ENCODE measurements at regions not wholly inside any gene's neighbourhood (a gene's known extent, or its start where the extent isn't known, plus 50 kb on each side); places are given as distances from the start of the nearest gene placed in this dataset.

GRCh38 chr11:30683176-30683575 is 97.0 kb upstream of the MPPED2 start:
- Histone ChIP-seq H3K36me3 (no peaks in the 10 kb centered on the region), H3K9me3 (no peaks in the 10 kb centered on the region), H3K27ac (no peak overlapping the region), H3K4me1 (no peaks in the 10 kb centered on the region), H3K4me3 (no peak overlapping the region), H3K27me3 (no peaks in the 10 kb centered on the region)
- intact Hi-C loops (cut with DNase I; ENCODE audit: low total_unique reads) = no loop called here
- DNase-seq = no peak
- TF ChIP-seq POLR2A (IDR thresholded peaks at IDR 0.05) = no peak
- TF ChIP-seq POLR2AphosphoS5 (IDR thresholded peaks at IDR 0.05) = no peak
- TF ChIP-seq, protein P1, sequence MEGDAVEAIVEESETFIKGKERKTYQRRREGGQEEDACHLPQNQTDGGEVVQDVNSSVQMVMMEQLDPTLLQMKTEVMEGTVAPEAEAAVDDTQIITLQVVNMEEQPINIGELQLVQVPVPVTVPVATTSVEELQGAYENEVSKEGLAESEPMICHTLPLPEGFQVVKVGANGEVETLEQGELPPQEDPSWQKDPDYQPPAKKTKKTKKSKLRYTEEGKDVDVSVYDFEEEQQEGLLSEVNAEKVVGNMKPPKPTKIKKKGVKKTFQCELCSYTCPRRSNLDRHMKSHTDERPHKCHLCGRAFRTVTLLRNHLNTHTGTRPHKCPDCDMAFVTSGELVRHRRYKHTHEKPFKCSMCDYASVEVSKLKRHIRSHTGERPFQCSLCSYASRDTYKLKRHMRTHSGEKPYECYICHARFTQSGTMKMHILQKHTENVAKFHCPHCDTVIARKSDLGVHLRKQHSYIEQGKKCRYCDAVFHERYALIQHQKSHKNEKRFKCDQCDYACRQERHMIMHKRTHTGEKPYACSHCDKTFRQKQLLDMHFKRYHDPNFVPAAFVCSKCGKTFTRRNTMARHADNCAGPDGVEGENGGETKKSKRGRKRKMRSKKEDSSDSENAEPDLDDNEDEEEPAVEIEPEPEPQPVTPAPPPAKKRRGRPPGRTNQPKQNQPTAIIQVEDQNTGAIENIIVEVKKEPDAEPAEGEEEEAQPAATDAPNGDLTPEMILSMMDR (IDR thresholded peaks at IDR 0.05) = no peak
- TF ChIP-seq EP300 (IDR thresholded peaks at IDR 0.05) = no peak
- 90 to 100% (median 93%) methylated on average over 1 of the region's 1 CpG for WGBS, 5 donors

DNA sequence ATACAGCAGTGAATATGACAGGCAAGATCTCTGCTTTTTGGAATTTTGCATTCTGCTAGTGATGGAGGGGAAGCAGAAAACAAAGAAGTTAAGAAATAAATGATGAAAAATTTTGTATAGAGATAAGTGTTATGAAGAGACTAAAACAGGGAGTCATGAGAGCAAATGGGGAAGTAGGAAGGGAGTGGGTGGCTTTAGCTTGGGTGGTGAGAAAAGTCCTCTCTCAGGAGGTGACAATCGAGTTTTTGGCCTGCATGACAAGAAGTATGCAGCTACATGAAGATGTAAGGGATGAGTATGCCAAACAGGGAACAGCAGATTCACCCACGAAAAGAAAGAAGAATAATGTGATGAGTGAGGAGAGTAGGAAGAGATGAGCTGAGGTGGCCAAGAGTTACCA is 80.7 kb upstream of the MPPED2 start:
- no peaks in the 10 kb centered on the region for H3K4me1 ChIP-seq
- H3K36me3 ChIP-seq = no peaks in the 10 kb centered on the region
- no peak overlapping the region for H3K4me3 ChIP-seq
- TF ChIP-seq, protein P1 (IDR thresholded peaks at IDR 0.05) = no peak
- no peak for TF ChIP-seq EP300 (IDR thresholded peaks at IDR 0.05)
- TF ChIP-seq POLR2A (IDR thresholded peaks at IDR 0.05) = no peak
- TF ChIP-seq POLR2AphosphoS5 (IDR thresholded peaks at IDR 0.05) = no peak
- intact Hi-C loops (cut with DNase I; ENCODE audit: low total_unique reads) = no loop called here
- H3K27me3 ChIP-seq = no peaks in the 10 kb centered on the region
- peaks cover 0 to 10% (median 8%) of the 10 kb centered on the region in 4 donors for H3K9me3 ChIP-seq
- no peak for DNase-seq
- WGBS, 5 donors = 63 to 71% (median 65%) methylated on average over 2 of the region's 2 CpGs
- no peak overlapping the region for H3K27ac ChIP-seq

- peaks cover 0 to 10% (median 8%) of the 10 kb centered on the region in 4 donors for H3K9me3 ChIP-seq
- H3K27ac ChIP-seq = no peak overlapping the region
- DNase-seq = no peak
- 62 to 78% (median 70%) methylated on average over 5 of the region's 5 CpGs for whole genome bisulfite sequencing, 5 donors
- no peak overlapping the region for H3K4me3 ChIP-seq
- H3K36me3 ChIP-seq = no peaks in the 10 kb centered on the region
- H3K4me1 ChIP-seq = no peaks in the 10 kb centered on the region
- intact Hi-C loops (cut with DNase I; ENCODE audit: low total_unique reads) = no loop called here
- no peaks in the 10 kb centered on the region for H3K27me3 ChIP-seq
- TF ChIP-seq, protein P1 (IDR thresholded peaks at IDR 0.05) = no peak
- no peak for TF ChIP-seq EP300 (IDR thresholded peaks at IDR 0.05)
- no peak for TF ChIP-seq POLR2AphosphoS5 (IDR thresholded peaks at IDR 0.05)
- TF ChIP-seq POLR2A (IDR thresholded peaks at IDR 0.05) = no peak
These were observed 78.9 kb upstream of the MPPED2 start for GRCh38 chr11:30665067-30665466.

DNA sequence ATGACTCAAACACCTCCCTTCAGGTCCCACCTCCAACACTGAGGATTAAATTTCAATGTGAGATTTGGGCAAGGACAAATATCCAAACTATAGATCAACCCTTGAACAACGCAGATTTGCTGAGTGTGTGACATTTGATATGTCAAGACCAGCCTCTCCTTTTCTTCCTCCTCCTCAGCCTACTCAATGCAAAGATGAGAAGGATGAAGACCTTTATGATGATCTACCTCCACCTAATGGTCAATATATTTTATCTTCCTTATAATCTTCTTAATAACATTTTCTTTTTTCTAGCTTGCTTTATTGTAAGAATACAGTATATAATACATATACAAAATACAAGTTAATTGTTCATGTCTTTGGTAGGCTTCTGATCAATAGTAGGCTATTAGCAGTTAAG is 67.5 kb upstream of the MPPED2 start:
- no peak overlapping the region for H3K27ac ChIP-seq
- H3K4me3 ChIP-seq = no peak overlapping the region
- no peaks in the 10 kb centered on the region for H3K36me3 ChIP-seq
- 63 to 78% (median 67%) methylated on average over 1 of the region's 1 CpG for WGBS, 5 donors
- intact Hi-C loops (cut with DNase I; ENCODE audit: low total_unique reads) = no loop called here
- no peaks in the 10 kb centered on the region for H3K4me1 ChIP-seq
- H3K27me3 ChIP-seq = no peaks in the 10 kb centered on the region
- DNase-seq = no peak
- no peaks in the 10 kb centered on the region for H3K9me3 ChIP-seq
- TF ChIP-seq, protein P1 (IDR thresholded peaks at IDR 0.05) = no peak
- TF ChIP-seq POLR2A (IDR thresholded peaks at IDR 0.05) = no peak
- TF ChIP-seq POLR2AphosphoS5 (IDR thresholded peaks at IDR 0.05) = no peak
- TF ChIP-seq EP300 (IDR thresholded peaks at IDR 0.05) = no peak
